H9 (cell line): ENCODE measurements at regions not wholly inside any gene's neighbourhood (a gene's known extent, or its start where the extent isn't known, plus 50 kb on each side); places are given as distances from the start of the nearest gene placed in this dataset.

ENCODE experiments used
- DNase-seq: peaks from one replicate; pipeline ENCODE4 v3.0.0-alpha.2; 2017
- H2AFZ ChIP-seq: one replicate; pipeline ENCODE4 v1.6.1; 2013; ENCODE audit warnings: mild to moderate bottlenecking, low read length, control low read depth, moderate library complexity
- H2AK5ac ChIP-seq: 2 replicates; pipeline ENCODE4 v1.6.1; 2013; ENCODE audit warnings: low read length, control low read depth, mixed read lengths; ENCODE audit not compliant: insufficient read length
- H2BK120ac ChIP-seq: one replicate; pipeline ENCODE4 v1.6.1; 2013; ENCODE audit warnings: low read depth, mild to moderate bottlenecking, low read length, control low read depth, inconsistent platforms; ENCODE audit not compliant: poor library complexity, severe bottlenecking
- H2BK12ac ChIP-seq: 2 replicates; pipeline ENCODE4 v1.6.1; 2013; ENCODE audit warnings: low read length, control low read depth, mixed read lengths, low read depth; ENCODE audit not compliant: insufficient read length
- H2BK15ac ChIP-seq: 2 replicates; pipeline ENCODE4 v1.6.1; 2013; ENCODE audit warnings: low read depth, low read length, control low read depth
- H2BK20ac ChIP-seq: one replicate; pipeline ENCODE4 v1.6.1; 2013; ENCODE audit warnings: low read depth, mild to moderate bottlenecking, low read length, control low read depth, inconsistent platforms; ENCODE audit not compliant: poor library complexity, severe bottlenecking
- H2BK5ac ChIP-seq: 2 replicates; pipeline ENCODE4 v1.6.1; 2013; ENCODE audit warnings: low read length, control low read depth, mixed read lengths; ENCODE audit not compliant: insufficient read length
- H3K14ac ChIP-seq: 2 replicates; pipeline ENCODE4 v1.6.1; 2013; ENCODE audit warnings: low read length, control low read depth; ENCODE audit not compliant: insufficient read depth
- H3K18ac ChIP-seq: 2 replicates; pipeline ENCODE4 v1.6.1; 2013; ENCODE audit warnings: low read depth, mild to moderate bottlenecking, mixed read lengths, low read length, control low read depth; ENCODE audit not compliant: insufficient read length
- H3K23ac ChIP-seq: 2 replicates; pipeline ENCODE4 v1.6.1; 2013; ENCODE audit warnings: low read length, control low read depth, mixed read lengths, low read depth; ENCODE audit not compliant: insufficient read length
- H3K23me2 ChIP-seq: 2 replicates; pipeline ENCODE4 v1.6.1; 2013; ENCODE audit warnings: low read depth, mild to moderate bottlenecking, mixed read lengths, low read length, control low read depth; ENCODE audit not compliant: insufficient read length, poor library complexity, severe bottlenecking
- H3K27ac ChIP-seq: 2 replicates; pipeline ENCODE4 v1.5.1; 2013; ENCODE audit warnings: low read length, control low read depth, mixed read lengths, low read depth; ENCODE audit not compliant: insufficient read length
- H3K27me3 ChIP-seq: 2 replicates; pipeline ENCODE4 v1.6.1; 2013; ENCODE audit warnings: low read length, control low read depth, inconsistent platforms; ENCODE audit not compliant: insufficient read depth
- H3K4ac ChIP-seq: 2 replicates; pipeline ENCODE4 v1.6.1; 2013; ENCODE audit warnings: low read depth, mild to moderate bottlenecking, control low read depth, inconsistent platforms, low read length, moderate library complexity
- H3K4me1 ChIP-seq: 2 replicates; pipeline ENCODE4 v1.6.1; 2013; ENCODE audit warnings: low read length, control low read depth, inconsistent platforms; ENCODE audit not compliant: insufficient read depth
- H3K4me2 ChIP-seq: 2 replicates; pipeline ENCODE4 v1.6.1; 2013; ENCODE audit warnings: low read length, control low read depth, mixed read lengths; ENCODE audit not compliant: insufficient read length, insufficient read depth
- H3K56ac ChIP-seq: 2 replicates; pipeline ENCODE4 v1.6.1; 2013; ENCODE audit warnings: low read depth, mild to moderate bottlenecking, mixed read lengths, low read length, control low read depth; ENCODE audit not compliant: insufficient read length
- H3K79me1 ChIP-seq: 2 replicates; pipeline ENCODE4 v1.6.1; 2013; ENCODE audit warnings: low read depth, mild to moderate bottlenecking, moderate library complexity, low read length, control low read depth, inconsistent platforms; ENCODE audit not compliant: insufficient read depth, poor library complexity, severe bottlenecking
- H3K79me2 ChIP-seq: 2 replicates; pipeline ENCODE4 v1.6.1; 2013; ENCODE audit warnings: low read length, control low read depth, inconsistent platforms; ENCODE audit not compliant: insufficient read depth
- H3K9ac ChIP-seq: 2 replicates; pipeline ENCODE4 v1.6.1; 2013; ENCODE audit warnings: low read length, control low read depth, mixed read lengths; ENCODE audit not compliant: insufficient read length; ENCODE audit errors: extremely low read depth
- H3K9me3 ChIP-seq: one replicate; pipeline ENCODE4 v1.6.1; 2013; ENCODE audit warnings: low read depth, low read length, inconsistent platforms; ENCODE audit not compliant: control insufficient read depth
- H3T11ph ChIP-seq: one replicate; pipeline ENCODE4 v1.6.1; 2013; ENCODE audit warnings: mild to moderate bottlenecking, low read length, control low read depth, inconsistent platforms
- H4K20me1 ChIP-seq: one replicate; pipeline ENCODE4 v1.6.1; 2013; ENCODE audit not compliant: control insufficient read depth, insufficient read length, insufficient read depth
- H4K5ac ChIP-seq: 2 replicates; pipeline ENCODE4 v1.6.1; 2013; ENCODE audit warnings: low read depth, mild to moderate bottlenecking, mixed read lengths, low read length, control low read depth; ENCODE audit not compliant: insufficient read length
- H4K8ac ChIP-seq: replicated peaks from 2 replicates; pipeline ENCODE4 v1.6.1; 2013; ENCODE audit warnings: low read length, control low read depth, mixed read lengths, low read depth; ENCODE audit not compliant: insufficient read length
- H4K91ac ChIP-seq: 2 replicates; pipeline ENCODE4 v1.6.1; 2013; ENCODE audit warnings: low read depth, mild to moderate bottlenecking, moderate library complexity, mixed read lengths, low read length, control low read depth; ENCODE audit not compliant: insufficient read length
- H3K27ac Mint-ChIP-seq, 3 experiments: 2 replicates in 2 of 3; 3 replicates in 1 of 3; pipeline ENCODE4 v1.8.0; 2020 to 2021; ENCODE audit warnings: mixed read lengths in 3 of 3, mild to moderate bottlenecking in 1 of 3, moderate library complexity in 1 of 3
- H3K27me3 Mint-ChIP-seq: 2 replicates; pipeline ENCODE4 v1.8.0; 2021; ENCODE audit warnings: low read depth, mild to moderate bottlenecking, moderate library complexity, mixed read lengths
- H3K36me3 Mint-ChIP-seq, 3 experiments: 2 replicates in 2 of 3; 3 replicates in 1 of 3; pipeline ENCODE4 v1.8.0; 2020 to 2021; ENCODE audit warnings: low read depth in 3 of 3, mixed read lengths in 3 of 3; ENCODE audit not compliant: insufficient read depth in 1 of 3
- H3K4me1 Mint-ChIP-seq, 2 experiments: 2 replicates each; pipeline ENCODE4 v1.8.0; 2020; ENCODE audit warnings: mixed read lengths in 2 of 2
- H3K4me3 Mint-ChIP-seq, 2 experiments: 2 replicates in 1 of 2; 3 replicates in 1 of 2; pipeline ENCODE4 v1.8.0; 2020 to 2021; ENCODE audit warnings: mild to moderate bottlenecking in 2 of 2, mixed read lengths in 2 of 2, moderate library complexity in 1 of 2
- H3K9me3 Mint-ChIP-seq, 2 experiments: 2 replicates in 1 of 2; 3 replicates in 1 of 2; pipeline ENCODE4 v1.8.0; 2020; ENCODE audit warnings: mild to moderate bottlenecking in 2 of 2, mixed read lengths in 2 of 2, moderate library complexity in 1 of 2
- WGBS: extraction: QIAGEN DNeasy Blood & Tissue Kit; methylation state at CpG from one replicate; pipeline ENCODE4 v1.1.7; 2013; ENCODE audit warnings: missing lambda C conversion rate, low lambda C conversion rate, mixed read lengths; ENCODE audit not compliant: insufficient read length; ENCODE audit errors: extremely low coverage; 5-methylcytosine and 5-hydroxymethylcytosine counted together
- TF ChIP-seq, protein P1 (sequence below): fragments of 200-600 bp; sonication (generic); conservative IDR thresholded peaks from 3 replicates; pipeline ENCODE4 v1.8.0; 2021; ENCODE audit warnings: antibody characterized with exemption, mild to moderate bottlenecking

DNA sequence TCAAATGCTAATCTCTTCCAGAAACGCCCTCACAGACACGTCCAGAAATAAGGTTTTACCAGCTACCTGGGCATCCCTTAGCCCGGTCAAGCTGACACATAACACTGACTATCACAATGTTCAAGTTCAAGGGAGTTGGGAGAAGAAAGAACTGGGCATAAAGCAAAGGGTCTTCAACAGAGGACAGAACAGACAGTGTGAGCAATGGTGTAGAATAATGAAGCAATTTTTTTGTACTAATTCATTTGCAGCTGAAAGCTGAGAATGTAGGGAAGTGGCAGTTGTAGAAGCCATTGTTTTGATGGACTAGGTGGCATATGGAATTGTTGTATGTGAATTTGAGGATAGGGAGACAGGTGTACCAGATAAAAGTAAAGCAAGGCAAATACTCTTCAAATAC lies 58.1 kb upstream of the WDFY2 start:
- no peak overlapping the region for H3K27ac Mint-ChIP-seq
- no peak overlapping the region for H3K27ac ChIP-seq
- H3K23me2 ChIP-seq, result no peaks in the 10 kb centered on the region
- H2AFZ ChIP-seq, result no peak overlapping the region
- H3K23ac ChIP-seq, result no peak overlapping the region
- TF ChIP-seq, protein P1, sequence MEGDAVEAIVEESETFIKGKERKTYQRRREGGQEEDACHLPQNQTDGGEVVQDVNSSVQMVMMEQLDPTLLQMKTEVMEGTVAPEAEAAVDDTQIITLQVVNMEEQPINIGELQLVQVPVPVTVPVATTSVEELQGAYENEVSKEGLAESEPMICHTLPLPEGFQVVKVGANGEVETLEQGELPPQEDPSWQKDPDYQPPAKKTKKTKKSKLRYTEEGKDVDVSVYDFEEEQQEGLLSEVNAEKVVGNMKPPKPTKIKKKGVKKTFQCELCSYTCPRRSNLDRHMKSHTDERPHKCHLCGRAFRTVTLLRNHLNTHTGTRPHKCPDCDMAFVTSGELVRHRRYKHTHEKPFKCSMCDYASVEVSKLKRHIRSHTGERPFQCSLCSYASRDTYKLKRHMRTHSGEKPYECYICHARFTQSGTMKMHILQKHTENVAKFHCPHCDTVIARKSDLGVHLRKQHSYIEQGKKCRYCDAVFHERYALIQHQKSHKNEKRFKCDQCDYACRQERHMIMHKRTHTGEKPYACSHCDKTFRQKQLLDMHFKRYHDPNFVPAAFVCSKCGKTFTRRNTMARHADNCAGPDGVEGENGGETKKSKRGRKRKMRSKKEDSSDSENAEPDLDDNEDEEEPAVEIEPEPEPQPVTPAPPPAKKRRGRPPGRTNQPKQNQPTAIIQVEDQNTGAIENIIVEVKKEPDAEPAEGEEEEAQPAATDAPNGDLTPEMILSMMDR, result no peak
- no peak overlapping the region for H4K8ac ChIP-seq
- peaks cover 1 to 19% of the 10 kb centered on the region in 2 experiments for H3K9me3 Mint-ChIP-seq
- no peaks in the 10 kb centered on the region; a peak in 1 of 4 replicates for H3K4me1 Mint-ChIP-seq
- no peak overlapping the region for H3K4ac ChIP-seq
- no peak overlapping the region for H4K5ac ChIP-seq
- H3K9ac ChIP-seq, result no peak overlapping the region
- no peak for DNase-seq
- no peaks in the 10 kb centered on the region for H3K79me1 ChIP-seq
- no peaks in the 10 kb centered on the region for H3K27me3 ChIP-seq
- H2BK15ac ChIP-seq, result no peak overlapping the region
- no peaks in the 10 kb centered on the region for H4K20me1 ChIP-seq
- H3K14ac ChIP-seq, result no peak overlapping the region
- WGBS, result no CpG with 5 or more reads among the region's 3 CpGs
- no peaks in the 10 kb centered on the region for H3K9me3 ChIP-seq
- no peak overlapping the region for H3K4me2 ChIP-seq
- H2BK120ac ChIP-seq, result no peak overlapping the region
- no peak overlapping the region for H3K56ac ChIP-seq
- H3K36me3 Mint-ChIP-seq, result peaks cover 0 to 2% (median 0%) of the 10 kb centered on the region in 3 experiments; a peak in 2 of 7 replicates
- no peak overlapping the region for H4K91ac ChIP-seq
- no peak overlapping the region for H3K18ac ChIP-seq
- peaks cover 4% of the 10 kb centered on the region; the same call in 1 of the 2 replicates for H3K27me3 Mint-ChIP-seq
- no peak overlapping the region for H2AK5ac ChIP-seq
- no peak overlapping the region for H3T11ph ChIP-seq
- H3K4me1 ChIP-seq, result no peaks in the 10 kb centered on the region; the same call in 1 of the 2 replicates
- H3K79me2 ChIP-seq, result no peaks in the 10 kb centered on the region
- no peak overlapping the region for H2BK5ac ChIP-seq
- H2BK20ac ChIP-seq, result no peak overlapping the region
- H3K4me3 Mint-ChIP-seq, result no peak overlapping the region
- no peak overlapping the region for H2BK12ac ChIP-seq
